ENCODE measurements at regions not wholly inside any gene's neighbourhood (a gene's known extent, or its start where the extent isn't known, plus 50 kb on each side); places are given as distances from the start of the nearest gene placed in this dataset.

GRCh38 chr2:64338108-64338507 lies 115.9 kb upstream of the LGALSL start:
- 72% methylated on average over 4 of the region's 4 CpGs for WGBS (ENCODE audit: low lambda C conversion rate)
- CTCF ChIA-PET = interaction anchor here (3.7 kb wide), 1 partner anchor 7 kb away, joined by 18 read pairs; no protein-coding TSS in a partner anchor
- no peak overlapping the region for H3K4me2 ChIP-seq
- no peaks in the 10 kb centered on the region for H4K20me1 ChIP-seq (ENCODE audit: insufficient read depth)
- POLR2A ChIA-PET = no interaction called here
- H3K79me2 ChIP-seq (ENCODE audit: insufficient read depth) = no peaks in the 10 kb centered on the region
- no peaks in the 10 kb centered on the region for H3K9me3 ChIP-seq
- TF ChIP-seq TCF12 (IDR thresholded peaks at IDR 0.05) (no peak), IRF3 (IDR thresholded peaks at IDR 0.05; ENCODE audit: low read depth, low read length) (no peak), RCOR1 (IDR thresholded peaks at IDR 0.05; ENCODE audit: low read length) (no peak), ZBTB33 (IDR thresholded peaks at IDR 0.05; ENCODE audit: borderline replicate concordance, low read depth) (no peak), NFIC (IDR thresholded peaks at IDR 0.05; ENCODE audit: borderline replicate concordance) (no peak), NRF1 (IDR thresholded peaks at IDR 0.05; ENCODE audit: low read depth, low read length) (no peak), GABPA (IDR thresholded peaks at IDR 0.05; ENCODE audit: low read depth) (no peak), ELF1 (IDR thresholded peaks at IDR 0.05) (no peak), SMC3 (IDR thresholded peaks at IDR 0.05; ENCODE audit: low read depth, low read length) (no peak), EP300 (IDR thresholded peaks at IDR 0.05; ENCODE audit: borderline replicate concordance in 1 of 2, low read depth in 1 of 2, low read length in 1 of 2) (no peak), RXRA (IDR thresholded peaks at IDR 0.05; ENCODE audit: borderline replicate concordance, low read depth) (no peak), YY1 (IDR thresholded peaks at IDR 0.05; ENCODE audit: low read depth) (no peak), POLR2AphosphoS5 (IDR thresholded peaks at IDR 0.05; ENCODE audit: low read depth, low read length) (no peak), MAX (IDR thresholded peaks at IDR 0.05; ENCODE audit: low read depth) (no peak)
- no peaks in the 10 kb centered on the region for H3K9me2 ChIP-seq
- H3K4me3 ChIP-seq (ENCODE audit: low read depth in 2 of 2, low read length in 1 of 2) = no peak overlapping the region
- H2AFZ ChIP-seq (ENCODE audit: low read depth) = no peak overlapping the region
- H3F3A ChIP-seq (replicated peaks; ENCODE audit: insufficient read depth) = no peaks in the 10 kb centered on the region
- H3K27ac ChIP-seq (ENCODE audit: low read depth in 2 of 2, low read length in 1 of 2) = no peak overlapping the region
- 0 out of 2 replicates have a peak, but pooled peaks cover 5% of the 10 kb centered on the region for H3K27me3 ChIP-seq (ENCODE audit: insufficient read depth)
- H3K9ac ChIP-seq = no peak overlapping the region
- DNase-seq = no peak
- H3K36me3 ChIP-seq (replicated peaks in 1 of 2; ENCODE audit: control insufficient read depth in 1 of 2, insufficient read depth in 2 of 2, low read length in 1 of 2) = no peaks in the 10 kb centered on the region
- H3K4me1 ChIP-seq (ENCODE audit: control insufficient read depth in 1 of 2, insufficient read depth in 2 of 2, low read depth in 1 of 2, low read length in 1 of 2) = no peaks in the 10 kb centered on the region

- Histone ChIP-seq H3K4me2 (no peak overlapping the region), H3K27me3 (ENCODE audit: insufficient read depth) (0 out of 2 replicates have a peak, but pooled peaks cover 5% of the 10 kb centered on the region), H2AFZ (ENCODE audit: low read depth) (no peak overlapping the region), H3K36me3 (replicated peaks in 1 of 2; ENCODE audit: control insufficient read depth in 1 of 2, insufficient read depth in 2 of 2, low read length in 1 of 2) (no peaks in the 10 kb centered on the region), H3K79me2 (ENCODE audit: insufficient read depth) (no peaks in the 10 kb centered on the region), H3K9me2 (no peaks in the 10 kb centered on the region), H3K4me3 (ENCODE audit: low read depth in 2 of 2, low read length in 1 of 2) (no peak overlapping the region), H3K9me3 (no peaks in the 10 kb centered on the region), H3K27ac (ENCODE audit: low read depth in 2 of 2, low read length in 1 of 2) (no peak overlapping the region), H4K20me1 (ENCODE audit: insufficient read depth) (no peaks in the 10 kb centered on the region), H3K9ac (no peak overlapping the region), H3F3A (replicated peaks; ENCODE audit: insufficient read depth) (no peaks in the 10 kb centered on the region), H3K4me1 (ENCODE audit: control insufficient read depth in 1 of 2, insufficient read depth in 2 of 2, low read depth in 1 of 2, low read length in 1 of 2) (no peaks in the 10 kb centered on the region)
- ChIA-PET POLR2A (no interaction called here), CTCF (interaction anchor here (0.9 to 3.7 kb wide), 2 partner anchors 8 to 12 kb away, joined by 6 to 18 read pairs; no protein-coding TSS in a partner anchor)
- 82% methylated on average over 5 of the region's 5 CpGs for WGBS (ENCODE audit: low lambda C conversion rate)
- no peak for DNase-seq
- TF ChIP-seq FOSL2 (IDR thresholded peaks at IDR 0.05; ENCODE audit: borderline replicate concordance, low read depth) (no peak), IRF3 (IDR thresholded peaks at IDR 0.05; ENCODE audit: low read depth, low read length) (no peak), MEF2A (IDR thresholded peaks at IDR 0.05; ENCODE audit: borderline replicate concordance, low read depth) (no peak), GATA2 (CRISPR knock-in tag; IDR thresholded peaks at IDR 0.05) (no peak), USF1 (IDR thresholded peaks at IDR 0.05; ENCODE audit: borderline replicate concordance, low read depth) (no peak), RAD21 (IDR thresholded peaks at IDR 0.05; ENCODE audit: low read length) (no peak), MXI1 (IDR thresholded peaks at IDR 0.05; ENCODE audit: low read depth, low read length) (no peak), NRF1 (IDR thresholded peaks at IDR 0.05; ENCODE audit: low read depth, low read length) (no peak), RFX5 (IDR thresholded peaks at IDR 0.05; ENCODE audit: low read length) (no peak), NFIC (IDR thresholded peaks at IDR 0.05; ENCODE audit: borderline replicate concordance) (no peak), JUND (IDR thresholded peaks at IDR 0.05) (no peak), EP300 (IDR thresholded peaks at IDR 0.05; ENCODE audit: borderline replicate concordance in 1 of 2, low read depth in 1 of 2, low read length in 1 of 2) (no peak), YY1 (IDR thresholded peaks at IDR 0.05; ENCODE audit: low read depth) (no peak), SMC3 (IDR thresholded peaks at IDR 0.05; ENCODE audit: low read depth, low read length) (no peak), RCOR1 (IDR thresholded peaks at IDR 0.05; ENCODE audit: low read length) (no peak), FOXM1 (IDR thresholded peaks at IDR 0.05; ENCODE audit: low read depth) (no peak), RXRA (IDR thresholded peaks at IDR 0.05; ENCODE audit: borderline replicate concordance, low read depth) (no peak)
Measured at GRCh38 chr2:64338910-64339500, 115.0 kb upstream of the LGALSL start.

Measured in SK-N-SH (cell line).